T1000 (cell line): ENCODE measurements at regions not wholly inside any gene's neighbourhood (a gene's known extent, or its start where the extent isn't known, plus 50 kb on each side); places are given as distances from the start of the nearest gene placed in this dataset.
A peak's percentile ranks its signal among the peaks of the same experiment; 100 is the strongest.

Source experiments
- DNase-seq: peaks from one replicate; lab custom pipeline; 2025; ENCODE audit warnings: mixed read lengths; lab: John Stamatoyannopoulos, UW

DNA sequence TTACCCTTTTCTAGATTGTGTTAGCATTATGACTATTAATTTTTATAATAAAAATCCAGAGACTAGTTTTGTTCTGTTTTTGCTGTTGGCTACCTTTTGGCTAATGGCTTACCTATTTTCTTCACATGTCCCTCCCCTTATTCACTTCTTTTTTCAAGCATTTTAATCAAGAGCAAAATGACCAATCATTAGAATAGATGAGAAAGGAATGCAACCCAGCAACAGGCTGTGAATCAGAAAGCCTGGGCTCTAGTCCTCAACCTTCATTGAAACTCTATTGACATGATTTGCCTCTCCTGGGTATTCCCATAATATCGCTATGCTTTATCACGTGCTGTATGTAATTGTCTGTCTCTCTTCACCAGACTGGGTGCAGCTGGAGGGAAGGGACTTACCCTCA is 370.1 kb downstream of the IRS1 start:
- no peak for DNase-seq

DNA sequence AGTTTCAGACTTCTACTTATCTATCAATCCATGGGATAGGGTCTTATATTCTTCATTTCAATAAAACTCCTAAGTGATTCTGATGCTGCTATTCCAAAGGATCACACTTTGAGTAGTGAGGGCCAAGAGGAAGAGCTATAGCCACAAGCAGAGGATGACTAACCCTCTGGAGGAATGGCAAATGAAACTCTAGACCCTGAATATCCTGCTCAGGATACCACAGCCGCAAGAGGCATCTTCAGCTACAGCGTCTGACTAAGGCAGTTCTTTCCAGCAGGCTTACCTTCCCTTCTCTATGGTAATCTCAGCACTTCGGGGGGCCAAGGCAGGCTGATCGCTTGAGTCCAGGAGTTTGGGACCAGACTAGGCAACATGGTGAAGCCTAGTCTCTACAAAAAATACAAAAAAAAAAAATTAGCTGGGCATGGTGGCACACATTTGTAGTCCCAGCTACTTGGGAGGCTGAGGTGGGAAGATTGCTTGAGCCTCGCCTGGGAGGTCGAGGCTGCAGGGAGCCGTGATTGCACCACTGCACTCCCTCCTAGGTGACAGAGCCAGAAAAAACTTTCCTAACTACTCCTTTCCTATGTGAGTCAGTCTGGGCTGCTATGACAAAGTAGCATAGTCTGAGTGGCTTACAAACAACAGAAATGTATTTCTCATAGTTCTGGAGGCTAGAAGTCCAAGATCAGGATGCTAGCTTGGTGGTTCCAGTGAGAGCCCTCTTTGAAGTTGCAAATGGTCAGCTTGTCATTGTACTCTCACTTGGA is 371.9 kb downstream of the IRS1 start:
- peak; percentile 36 for DNase-seq

DNA sequence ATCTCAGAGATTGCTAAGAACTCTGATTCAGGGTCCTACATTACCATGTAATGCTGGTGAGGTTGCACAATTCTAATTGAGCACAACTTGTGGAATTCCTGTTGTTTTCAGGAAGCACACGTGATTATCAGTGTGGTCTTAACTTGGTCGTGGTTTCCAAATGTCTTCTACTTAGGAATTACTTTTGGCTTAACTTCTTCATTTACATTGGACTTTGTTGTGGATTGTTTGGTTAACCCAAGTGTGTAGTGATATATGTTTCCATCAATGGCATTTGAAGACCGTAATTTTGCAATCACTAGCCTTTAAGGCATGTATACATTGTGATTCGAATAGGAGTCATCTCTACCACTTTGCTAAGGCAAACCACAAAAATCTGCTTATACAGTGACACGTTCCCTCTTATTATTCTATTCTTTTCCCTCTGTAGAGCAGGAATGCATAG is 373.3 kb downstream of the IRS1 start:
- no peak for DNase-seq

DNA sequence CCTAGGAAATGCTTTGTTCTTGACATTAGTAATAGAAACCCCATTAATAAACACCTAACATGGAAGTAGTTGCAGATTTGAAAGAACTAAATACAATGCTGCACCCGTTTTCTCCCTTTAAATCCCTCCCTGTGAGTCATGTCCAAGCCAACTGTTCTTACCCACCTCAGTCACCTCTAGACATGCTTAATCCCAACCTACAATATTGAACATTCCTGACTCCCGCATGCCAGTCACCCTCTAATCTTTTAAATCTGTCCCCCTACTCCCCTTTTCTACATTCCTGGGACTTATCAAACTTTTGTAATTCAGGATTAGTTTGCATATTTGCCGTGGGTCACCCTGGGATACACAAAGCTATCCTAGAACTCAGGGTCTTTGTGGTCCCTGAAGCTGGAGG is 374.6 kb downstream of the IRS1 start:
- no peak for DNase-seq

DNA sequence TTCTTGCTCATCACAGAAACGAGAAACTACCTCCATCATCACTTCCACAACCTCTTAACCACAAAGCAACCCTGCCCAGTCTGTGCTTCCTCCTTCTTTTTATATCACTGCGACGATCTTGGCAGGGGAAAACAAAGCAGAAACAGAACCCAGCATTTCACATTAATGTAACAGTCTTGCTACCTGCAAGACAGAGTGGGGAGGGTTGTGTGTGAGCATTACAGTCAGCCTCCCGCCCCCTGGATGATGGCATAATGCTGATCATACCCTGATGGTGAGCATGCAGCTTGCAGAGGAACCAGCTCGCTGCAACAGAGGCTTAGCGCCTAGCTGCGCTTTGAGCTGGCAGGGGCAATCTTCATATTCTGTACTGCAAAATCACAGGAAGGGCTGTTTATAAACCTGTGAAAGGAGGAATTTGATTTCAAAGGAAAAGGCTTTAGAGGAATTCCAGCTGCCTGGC is 376.1 kb downstream of the IRS1 start:
- no peak for DNase-seq

DNA sequence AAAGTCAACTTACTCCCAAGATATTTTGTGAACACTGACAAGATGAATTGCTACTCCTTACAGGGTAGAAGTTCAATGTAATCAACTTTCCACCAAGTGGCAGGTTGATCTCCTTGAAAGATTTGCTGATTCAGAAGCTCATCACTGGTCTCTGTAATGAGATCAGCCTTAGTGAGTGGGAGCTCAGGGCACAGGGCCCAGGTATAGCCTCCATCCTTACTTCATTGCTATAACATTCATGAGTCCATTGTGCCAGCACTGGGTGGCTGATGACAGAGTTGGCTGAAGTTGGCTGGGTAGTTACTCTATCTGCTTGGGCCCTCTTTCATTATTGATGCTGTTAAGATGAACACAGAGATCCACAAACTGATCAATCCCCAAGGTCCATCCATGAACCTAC is 379.0 kb downstream of the IRS1 start:
- DNase-seq, result no peak

DNA sequence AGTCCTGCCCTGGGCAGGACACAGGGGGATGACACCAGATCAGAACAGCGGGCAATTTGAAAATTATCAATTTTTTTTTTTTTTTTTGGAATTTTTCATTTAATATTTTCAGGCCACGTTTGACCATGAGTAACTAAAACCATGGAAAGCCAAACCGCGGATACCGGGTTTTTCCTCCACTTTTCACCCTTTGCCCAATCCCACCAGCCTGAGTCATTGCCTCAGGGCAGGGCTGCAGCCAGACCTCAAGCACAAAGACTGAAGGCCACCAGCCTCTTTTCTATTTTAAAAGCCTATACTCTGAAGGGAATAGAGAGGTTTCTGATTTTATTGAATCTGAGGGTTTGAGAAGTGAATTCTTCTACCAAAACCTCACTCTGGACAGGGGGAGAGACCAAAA is 381.1 kb downstream of the IRS1 start:
- DNase-seq, result no peak

DNA sequence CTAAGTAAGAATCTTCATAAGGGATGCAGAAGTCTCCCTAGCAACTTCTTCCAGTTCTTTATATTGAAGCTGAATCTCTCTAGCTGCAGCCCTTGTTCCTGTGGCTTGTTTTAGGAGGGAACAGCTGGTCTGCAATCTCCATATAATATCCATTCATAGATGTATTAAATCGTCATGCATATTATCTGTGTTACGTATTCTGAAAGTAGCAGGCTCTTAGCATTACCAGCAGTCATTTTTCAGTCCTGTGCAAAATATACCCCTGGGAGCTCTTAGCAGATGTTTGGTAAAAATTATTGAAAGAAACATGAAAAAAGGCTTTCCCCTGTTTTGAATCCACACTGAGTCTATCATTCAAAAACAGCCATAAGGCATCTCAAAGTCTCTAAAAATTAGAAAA is 385.3 kb downstream of the IRS1 start:
- DNase-seq, result no peak

DNA sequence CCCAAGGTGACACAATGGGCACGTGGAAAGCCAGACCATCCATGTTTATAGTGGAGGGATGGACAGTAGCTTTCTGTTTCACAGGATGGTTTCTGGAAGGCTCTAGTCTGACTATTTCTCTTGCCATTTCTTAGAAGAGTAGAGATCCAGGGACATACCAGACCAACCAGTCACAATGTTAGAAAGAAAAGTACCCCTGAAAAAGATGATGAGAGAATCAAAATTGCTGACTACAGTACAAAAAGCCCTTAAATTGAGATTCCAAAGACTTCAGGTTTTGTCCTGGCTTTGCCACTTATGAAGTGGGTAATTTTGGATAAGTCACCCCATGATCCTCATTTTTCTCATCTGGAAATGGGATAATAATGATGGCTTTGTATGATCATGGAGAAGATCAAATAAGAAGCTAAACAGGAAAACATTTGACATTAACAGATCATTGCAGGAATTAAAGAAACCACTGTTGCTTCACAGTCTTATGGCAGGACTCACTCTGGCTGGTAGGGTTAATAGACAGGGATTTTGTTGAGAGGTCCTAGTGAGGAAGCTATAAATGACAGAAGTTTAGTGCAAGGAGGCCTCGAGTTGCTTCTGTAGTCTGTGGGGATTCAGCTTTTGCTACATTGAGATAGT is 386.0 kb downstream of the IRS1 start:
- no peak for DNase-seq

DNA sequence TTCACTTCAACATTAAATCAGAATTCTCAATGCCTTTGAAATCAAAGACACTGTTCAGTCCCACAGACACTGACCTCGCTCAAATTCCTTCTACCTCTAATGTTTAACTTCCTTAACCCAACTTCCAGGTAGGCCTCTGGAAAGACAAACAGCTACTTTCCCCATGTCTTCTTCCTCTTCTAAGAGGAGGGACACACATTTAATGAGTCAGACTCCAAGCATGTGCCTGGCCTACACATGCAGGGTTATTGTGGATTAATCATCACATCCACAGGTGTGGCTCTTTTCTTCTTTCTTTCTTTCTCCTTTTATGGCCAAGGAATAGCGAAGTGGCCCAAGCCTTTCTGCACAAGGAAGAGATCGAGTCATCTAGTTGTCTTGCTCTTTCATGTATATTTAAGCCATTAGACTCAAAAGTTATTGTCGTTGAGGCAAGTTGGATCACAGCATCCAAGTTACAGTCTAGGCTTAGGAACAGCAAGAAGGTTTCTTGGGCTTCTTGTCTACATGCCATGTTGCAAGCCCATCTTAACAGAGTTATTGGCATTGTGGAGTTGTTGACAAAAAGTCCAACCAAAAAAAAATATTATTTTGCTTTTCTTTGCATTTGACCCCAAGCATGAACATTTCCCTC is 387.8 kb downstream of the IRS1 start:
- DNase-seq, result no peak

DNA sequence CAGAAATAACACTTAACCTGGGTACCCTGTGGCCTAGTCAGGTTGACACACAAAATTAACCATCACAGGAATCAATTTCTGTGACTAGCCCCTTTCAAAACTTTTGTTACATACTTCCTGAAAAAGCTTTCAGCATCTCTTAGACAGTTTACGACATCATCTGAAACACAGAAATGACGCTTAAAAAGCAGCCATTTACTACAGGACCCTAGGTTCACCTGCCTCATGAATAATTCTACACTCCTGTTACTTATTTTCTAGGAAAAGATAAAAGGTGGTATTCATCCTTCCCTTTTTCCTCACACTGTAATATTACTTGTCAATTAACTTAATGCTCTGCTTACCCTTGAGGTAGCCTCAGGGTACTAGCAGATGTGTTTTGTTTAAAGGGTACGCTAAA is 388.4 kb downstream of the IRS1 start:
- DNase-seq, result no peak

DNA sequence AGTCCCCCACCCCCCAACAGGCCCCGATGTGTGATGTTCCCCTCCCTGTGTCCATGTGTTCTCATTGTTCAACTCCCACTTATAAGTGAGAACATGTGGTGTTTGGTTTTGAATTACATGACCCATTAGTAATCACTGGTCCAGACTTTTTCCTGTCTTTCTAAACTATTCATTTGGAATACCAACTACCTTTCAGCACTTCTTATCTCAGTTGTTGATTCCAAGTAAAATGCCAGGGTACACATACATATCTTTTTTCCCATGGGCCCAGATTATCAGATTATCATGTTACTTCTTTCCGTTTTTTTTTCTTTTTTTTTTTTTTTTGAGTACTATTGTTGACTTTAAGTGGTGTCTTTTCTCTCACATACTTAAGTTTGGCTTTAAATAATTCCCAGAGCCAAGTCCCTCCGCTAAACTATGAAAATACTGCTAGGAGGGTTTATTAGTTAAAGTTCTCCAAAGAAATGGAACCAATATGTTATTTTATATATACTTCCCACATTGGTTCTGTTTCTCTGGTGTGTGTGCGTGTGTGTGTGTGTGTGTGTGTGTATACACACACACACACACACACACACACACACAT is 389.3 kb downstream of the IRS1 start:
- DNase-seq, result no peak

DNA sequence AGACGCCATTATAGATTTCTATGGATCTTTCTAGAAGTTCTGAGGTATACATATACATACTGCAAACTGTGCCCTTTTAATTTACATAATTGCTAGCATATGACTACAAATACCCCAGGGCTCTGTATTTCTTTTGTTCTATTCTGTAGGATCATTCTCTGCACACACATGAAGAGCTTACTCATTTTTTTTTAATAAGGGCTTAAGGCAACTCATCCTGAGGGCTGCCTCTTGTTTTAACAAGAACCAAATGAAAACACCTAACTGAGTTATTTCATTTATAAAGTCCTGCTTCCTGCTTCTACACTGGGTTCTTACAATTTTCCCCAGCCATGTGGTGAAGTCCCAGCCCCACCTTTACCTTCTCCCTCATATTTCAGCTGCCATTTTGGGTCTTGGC is 390.5 kb downstream of the IRS1 start:
- DNase-seq, result no peak

DNA sequence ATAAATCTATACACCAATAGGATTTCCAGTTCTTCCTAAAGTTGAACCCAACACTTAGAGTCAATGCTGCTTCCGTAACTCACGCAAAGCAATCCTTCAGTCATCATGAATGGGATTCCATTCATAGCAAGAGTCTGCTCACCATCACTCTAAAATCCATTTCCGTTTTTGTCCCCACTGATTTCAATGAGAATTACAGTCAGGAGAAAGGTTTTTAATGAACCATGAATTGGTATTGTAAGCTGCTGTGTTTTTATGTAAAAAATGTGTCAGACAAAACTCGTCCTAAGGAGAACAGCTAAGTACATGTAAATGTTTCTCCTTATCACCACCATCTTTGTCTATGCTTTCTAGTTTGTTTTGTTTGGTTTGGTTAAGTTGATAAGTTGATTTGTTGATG is 391.5 kb downstream of the IRS1 start:
- DNase-seq, result no peak

DNA sequence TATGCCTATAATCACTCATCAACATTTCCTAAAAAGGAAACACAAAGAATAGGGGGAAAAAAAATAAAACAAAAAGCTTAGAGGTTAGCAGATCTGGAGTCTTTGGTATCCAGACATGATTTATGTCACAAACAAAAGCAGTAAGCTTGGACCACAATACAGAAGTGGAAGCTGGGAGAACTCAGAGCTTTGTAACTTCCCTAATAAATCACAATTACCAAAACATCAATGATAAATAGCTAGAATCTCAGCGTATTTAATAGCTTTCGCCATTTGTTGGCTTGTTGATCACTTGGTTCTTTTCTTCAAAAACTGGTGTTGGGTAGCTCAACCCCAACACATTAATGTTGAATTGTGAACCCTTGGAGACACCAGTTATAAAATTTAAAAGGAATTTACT is 392.5 kb downstream of the IRS1 start:
- no peak for DNase-seq

DNA sequence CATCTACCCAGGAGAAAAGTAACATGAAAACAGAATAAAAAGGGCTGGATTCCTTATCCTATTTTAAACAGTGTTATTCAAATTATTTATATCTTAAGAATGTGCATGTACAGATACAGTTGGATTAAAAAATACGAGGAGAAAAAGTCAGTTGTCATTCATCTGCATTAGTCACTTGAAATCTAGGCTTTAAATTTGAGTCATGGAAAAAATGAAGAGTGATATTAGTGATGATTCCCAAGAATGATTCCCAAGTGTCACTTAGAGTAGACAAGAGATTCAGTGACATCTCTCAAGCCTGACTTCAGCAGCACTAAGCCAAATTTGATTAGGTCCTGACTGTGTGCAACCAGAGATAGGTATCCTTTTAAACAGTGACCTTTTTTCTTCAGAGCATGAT is 394.2 kb downstream of the IRS1 start:
- no peak for DNase-seq

DNA sequence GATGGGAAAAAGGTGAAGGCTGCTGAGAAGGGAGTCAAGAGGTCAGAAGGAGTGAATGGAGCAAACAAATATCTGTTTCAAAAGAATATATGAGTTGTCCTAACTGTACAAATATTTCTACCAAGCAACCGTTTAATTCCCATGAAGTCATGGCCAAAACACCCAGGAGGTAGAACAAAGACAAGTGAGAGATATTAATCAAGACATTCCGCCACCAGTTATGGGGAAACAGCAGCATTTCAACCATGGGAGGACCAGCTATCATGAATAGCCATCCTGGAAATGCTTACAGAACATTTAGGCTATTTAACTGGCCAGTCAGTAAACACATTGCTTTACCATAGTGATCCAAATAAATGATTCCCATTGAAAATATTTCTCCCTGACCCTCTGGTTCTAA is 396.3 kb downstream of the IRS1 start:
- no peak for DNase-seq

DNA sequence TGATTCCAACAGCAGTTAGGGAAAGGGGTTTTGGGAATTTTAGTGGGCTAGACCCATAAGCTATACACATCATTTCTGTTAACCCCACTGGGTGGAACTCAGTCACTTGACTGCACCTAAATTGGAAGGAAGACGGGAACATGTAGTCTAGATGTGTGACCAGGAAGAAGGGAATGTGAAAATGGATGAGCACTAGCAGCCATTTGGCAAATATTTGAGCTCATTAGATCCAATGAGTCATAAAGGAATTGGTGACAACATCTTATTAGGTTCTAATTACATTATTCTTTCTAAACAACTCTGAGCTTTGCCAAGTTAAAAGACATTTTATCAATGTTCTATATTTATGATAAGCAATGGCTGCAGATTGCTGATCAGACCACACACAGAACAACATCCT is 400.6 kb downstream of the IRS1 start:
- no peak for DNase-seq

DNA sequence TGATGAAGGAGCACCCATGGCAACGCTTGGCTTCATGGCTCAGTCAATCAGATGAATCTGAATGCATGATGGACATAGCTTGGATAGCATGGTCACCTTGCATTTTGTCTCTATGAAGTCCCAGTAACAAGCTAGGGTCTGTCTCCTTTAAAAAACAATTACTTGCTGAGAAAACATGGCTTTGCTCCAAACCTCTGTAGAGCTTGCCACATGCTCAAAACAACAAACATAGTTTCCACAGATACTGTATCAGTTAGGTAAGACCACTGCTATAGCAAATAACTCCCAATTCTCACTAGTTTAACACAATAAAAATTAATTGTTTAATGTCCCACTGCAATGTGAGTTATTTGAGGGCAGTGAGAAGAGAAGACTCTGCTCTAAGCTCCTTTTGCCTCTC is 401.0 kb downstream of the IRS1 start:
- DNase-seq, result no peak

DNA sequence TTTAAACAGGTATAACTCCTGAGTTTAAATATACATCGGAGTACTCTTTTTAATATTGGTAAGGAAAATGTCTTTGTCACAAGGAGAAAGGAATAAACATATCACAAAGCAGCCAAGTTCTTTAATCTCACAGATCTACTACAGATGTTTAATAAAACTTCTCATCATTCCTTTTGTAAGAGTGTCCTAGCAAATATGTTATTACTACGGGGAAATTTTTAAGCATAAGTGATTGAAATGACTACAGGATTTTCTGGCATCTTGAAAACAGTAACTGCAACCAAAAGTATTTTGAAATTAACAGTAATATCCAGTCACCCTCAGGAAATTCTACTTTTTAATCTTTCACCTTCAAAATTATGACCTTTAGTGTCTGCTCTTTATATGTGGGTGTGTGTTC is 403.1 kb downstream of the IRS1 start:
- DNase-seq, result no peak

DNA sequence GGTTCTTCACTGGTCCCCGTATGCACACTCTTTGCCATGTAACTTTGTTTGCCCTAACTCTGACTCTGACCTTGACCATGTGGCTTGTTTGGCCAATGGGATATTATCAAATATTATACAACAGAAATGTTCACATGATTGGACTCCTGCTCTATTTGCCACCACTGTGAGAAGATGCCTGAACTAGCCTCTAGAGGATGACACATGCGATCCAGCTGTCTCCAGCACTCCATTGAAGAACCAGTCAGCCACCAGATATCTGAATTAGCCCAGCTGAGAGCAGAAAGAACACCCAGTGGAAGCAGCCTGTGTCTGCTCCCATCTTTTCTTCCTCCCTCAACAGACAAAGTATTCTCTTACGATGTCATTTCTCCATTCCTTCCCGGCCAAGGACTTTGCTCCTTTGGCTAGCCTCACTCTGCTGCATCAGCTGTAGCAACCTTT is 412.1 kb downstream of the IRS1 start:
- DNase-seq, result no peak

DNA sequence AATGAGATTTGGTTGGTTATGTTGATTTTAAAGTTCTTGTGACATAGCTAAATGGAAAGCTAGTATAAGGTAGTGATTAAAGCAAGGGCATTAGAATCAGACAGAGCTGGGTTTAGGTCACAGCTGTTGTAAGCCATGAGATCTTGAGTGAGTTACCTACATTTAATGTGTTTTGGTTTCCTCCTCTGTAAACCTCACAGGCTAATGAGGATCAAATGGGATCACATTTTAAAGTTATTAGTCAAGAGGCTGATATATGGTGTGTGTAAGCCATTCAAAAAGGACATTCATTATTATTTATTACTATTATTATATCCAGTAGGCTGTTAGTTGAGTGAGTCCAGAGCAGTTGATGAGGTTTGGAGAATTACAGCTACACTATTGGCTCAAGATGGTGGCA is 416.2 kb downstream of the IRS1 start:
- no peak for DNase-seq

DNA sequence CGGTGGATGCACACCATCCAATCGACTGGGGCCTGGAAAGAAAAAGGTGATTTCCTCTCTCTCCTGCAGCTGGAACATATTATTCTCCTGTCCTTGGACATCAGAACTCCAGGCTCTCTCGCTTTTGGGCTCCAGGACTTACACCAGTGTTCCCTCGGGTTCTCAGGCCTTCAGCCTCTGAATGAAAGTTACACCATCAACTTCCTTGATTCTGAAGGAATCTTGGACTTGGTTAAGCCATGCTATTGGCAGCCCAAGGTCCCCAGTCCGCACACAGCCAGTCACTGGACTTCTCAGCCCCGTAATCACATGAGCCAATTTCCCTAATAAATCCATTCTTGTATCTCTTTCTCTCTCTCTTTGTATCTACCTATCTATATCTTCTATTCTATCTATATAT is 418.9 kb downstream of the IRS1 start:
- DNase-seq, result no peak
